Astrocyte (in vitro differentiated cells and primary cell): ENCODE measurements at regions not wholly inside any gene's neighbourhood (a gene's known extent, or its start where the extent isn't known, plus 50 kb on each side); places are given as distances from the start of the nearest gene placed in this dataset.
"Not testable (repeated sequence)": the region's sequence is repeated elsewhere in the genome, so short reads cannot be mapped to it uniquely, and the experiment has no call there.

ENCODE experiments used
- CTCF ChIP-seq: IDR thresholded peaks from 2 replicates; pipeline ENCODE4 v1.5.1; 2011; ENCODE audit warnings: low read depth, mild to moderate bottlenecking, inconsistent platforms, low read length, moderate library complexity; ENCODE audit not compliant: insufficient read depth
- EZH2 ChIP-seq: IDR thresholded peaks from 2 replicates; pipeline ENCODE4 v1.6.1; 2012; ENCODE audit warnings: mild to moderate bottlenecking, low read length, inconsistent platforms; ENCODE audit not compliant: insufficient read depth

DNA sequence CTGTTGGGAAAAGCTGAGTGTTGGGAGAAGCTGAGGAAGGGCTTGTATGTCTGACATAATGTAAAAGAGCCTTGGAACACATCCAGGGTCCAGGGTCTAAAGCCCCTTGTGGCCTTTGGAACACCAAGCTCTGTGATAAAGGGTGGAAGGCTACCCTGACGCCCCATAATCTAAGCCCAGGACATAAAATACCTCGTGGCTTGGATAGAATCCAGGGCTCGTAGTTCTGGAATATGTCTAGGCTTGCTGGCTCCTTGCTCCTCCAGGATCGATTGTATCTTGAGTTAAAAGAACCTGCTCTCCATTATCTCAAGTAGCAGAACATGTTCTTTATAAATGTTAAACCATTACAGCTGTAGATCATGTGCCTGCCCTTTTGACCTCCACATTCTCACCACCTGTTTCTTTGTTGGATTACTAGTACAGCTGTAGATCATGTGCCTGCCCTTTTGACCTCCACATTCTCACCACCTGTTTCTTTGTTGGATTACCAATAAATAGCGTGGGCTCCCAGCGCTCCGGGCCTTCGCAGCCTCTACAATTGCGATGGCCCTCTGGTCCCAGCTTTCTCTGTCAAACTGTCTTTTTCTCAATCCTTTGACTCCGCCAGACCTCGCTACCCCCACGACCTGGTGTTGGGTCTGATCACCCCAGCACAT is 246.9 kb upstream of the KCNH7 start:
- TF ChIP-seq CTCF, EZH2: not testable (repeated sequence)
